ENCODE measurements at regions not wholly inside any gene's neighbourhood (a gene's known extent, or its start where the extent isn't known, plus 50 kb on each side); places are given as distances from the start of the nearest gene placed in this dataset.

- H3K36me3 ChIP-seq (ENCODE audit: control insufficient read depth in 5 of 5, insufficient read depth in 5 of 5, low read length in 5 of 5) = no peaks in the 10 kb centered on the region
- H3K4me1 ChIP-seq (ENCODE audit: control insufficient read depth in 5 of 5, insufficient read depth in 5 of 5, low read length in 5 of 5) = peaks cover 0 to 4% (median 2%) of the 10 kb centered on the region in 5 donors
These were observed 110.4 kb downstream of the SALL1 start for GRCh38 chr16:51040637-51041036.

GRCh38 chr16:51039638-51040331 is 111.3 kb downstream of the SALL1 start:
- no peaks in the 10 kb centered on the region for H3K9me3 ChIP-seq (ENCODE audit: control insufficient read depth in 5 of 5, low read length in 5 of 5)
- no peak overlapping the region for H3K9ac ChIP-seq (ENCODE audit: low read length in 5 of 5)
- no peak overlapping the region for H3K4me3 ChIP-seq (ENCODE audit: low read depth in 1 of 5, low read length in 5 of 5)
- H3K36me3 ChIP-seq (ENCODE audit: control insufficient read depth in 5 of 5, insufficient read depth in 5 of 5, low read length in 5 of 5) = no peaks in the 10 kb centered on the region
- H3K4me1 ChIP-seq (ENCODE audit: control insufficient read depth in 5 of 5, insufficient read depth in 5 of 5, low read length in 5 of 5) = peaks cover 0 to 10% (median 9%) of the 10 kb centered on the region in 5 donors
- H3K27me3 ChIP-seq (ENCODE audit: control insufficient read depth in 5 of 5, insufficient read depth in 4 of 5, low read length in 5 of 5) = peaks cover 0 to 3% (median 0%) of the 10 kb centered on the region in 5 donors
- H3K27ac ChIP-seq (ENCODE audit: low read depth, low read length) = no peak overlapping the region

More at GRCh38 chr16:51040637-51041036, 110.4 kb downstream of the SALL1 start:
- Histone ChIP-seq H3K4me3 (ENCODE audit: low read depth in 1 of 5, low read length in 5 of 5) (no peak overlapping the region), H3K9ac (ENCODE audit: low read length in 5 of 5) (no peak overlapping the region), H3K27ac (ENCODE audit: low read depth, low read length) (no peak overlapping the region), H3K9me3 (ENCODE audit: control insufficient read depth in 5 of 5, low read length in 5 of 5) (no peaks in the 10 kb centered on the region), H3K27me3 (ENCODE audit: control insufficient read depth in 5 of 5, insufficient read depth in 4 of 5, low read length in 5 of 5) (peaks cover 0 to 3% (median 0%) of the 10 kb centered on the region in 5 donors)

GRCh38 chr16:51035711-51036110 is 115.4 kb downstream of the SALL1 start:
- no peak overlapping the region for H3K9ac ChIP-seq (ENCODE audit: low read length in 5 of 5)
- peaks cover 0 to 11% (median 10%) of the 10 kb centered on the region in 5 donors for H3K4me1 ChIP-seq (ENCODE audit: control insufficient read depth in 5 of 5, insufficient read depth in 5 of 5, low read length in 5 of 5)
- H3K4me3 ChIP-seq (ENCODE audit: low read depth in 1 of 5, low read length in 5 of 5) = no peak overlapping the region
- H3K9me3 ChIP-seq (ENCODE audit: control insufficient read depth in 5 of 5, low read length in 5 of 5) = no peaks in the 10 kb centered on the region
- H3K36me3 ChIP-seq (ENCODE audit: control insufficient read depth in 5 of 5, insufficient read depth in 5 of 5, low read length in 5 of 5) = no peaks in the 10 kb centered on the region
- no peaks in the 10 kb centered on the region for H3K27me3 ChIP-seq (ENCODE audit: control insufficient read depth in 5 of 5, insufficient read depth in 4 of 5, low read length in 5 of 5)
- no peak overlapping the region for H3K27ac ChIP-seq (ENCODE audit: low read depth, low read length)

- Histone ChIP-seq H3K36me3 (ENCODE audit: control insufficient read depth in 5 of 5, insufficient read depth in 5 of 5, low read length in 5 of 5) (no peaks in the 10 kb centered on the region), H3K27me3 (ENCODE audit: control insufficient read depth in 5 of 5, insufficient read depth in 4 of 5, low read length in 5 of 5) (no peaks in the 10 kb centered on the region), H3K4me1 (ENCODE audit: control insufficient read depth in 5 of 5, insufficient read depth in 5 of 5, low read length in 5 of 5) (peaks cover 0 to 11% (median 10%) of the 10 kb centered on the region in 5 donors), H3K27ac (ENCODE audit: low read depth, low read length) (no peak overlapping the region), H3K9ac (ENCODE audit: low read length in 5 of 5) (no peak overlapping the region), H3K4me3 (ENCODE audit: low read depth in 1 of 5, low read length in 5 of 5) (no peak overlapping the region), H3K9me3 (ENCODE audit: control insufficient read depth in 5 of 5, low read length in 5 of 5) (no peaks in the 10 kb centered on the region)
These were observed 116.0 kb downstream of the SALL1 start for GRCh38 chr16:51035110-51035498.

- Histone ChIP-seq H3K27me3 (ENCODE audit: control insufficient read depth in 5 of 5, insufficient read depth in 4 of 5, low read length in 5 of 5) (no peaks in the 10 kb centered on the region), H3K4me1 (ENCODE audit: control insufficient read depth in 5 of 5, insufficient read depth in 5 of 5, low read length in 5 of 5) (peaks cover 0 to 11% (median 10%) of the 10 kb centered on the region in 5 donors), H3K9ac (ENCODE audit: low read length in 5 of 5) (no peak overlapping the region), H3K9me3 (ENCODE audit: control insufficient read depth in 5 of 5, low read length in 5 of 5) (no peaks in the 10 kb centered on the region), H3K4me3 (ENCODE audit: low read depth in 1 of 5, low read length in 5 of 5) (no peak overlapping the region), H3K36me3 (ENCODE audit: control insufficient read depth in 5 of 5, insufficient read depth in 5 of 5, low read length in 5 of 5) (no peaks in the 10 kb centered on the region), H3K27ac (ENCODE audit: low read depth, low read length) (no peak overlapping the region)
These were observed 116.5 kb downstream of the SALL1 start for GRCh38 chr16:51034481-51035109.

GRCh38 chr16:51031598-51031997 is 119.5 kb downstream of the SALL1 start:
- no peak overlapping the region for H3K27ac ChIP-seq (ENCODE audit: low read depth, low read length)
- no peaks in the 10 kb centered on the region for H3K9me3 ChIP-seq (ENCODE audit: control insufficient read depth in 5 of 5, low read length in 5 of 5)
- H3K4me1 ChIP-seq (ENCODE audit: control insufficient read depth in 5 of 5, insufficient read depth in 5 of 5, low read length in 5 of 5) = peaks cover 0 to 11% (median 10%) of the 10 kb centered on the region in 5 donors
- H3K4me3 ChIP-seq (ENCODE audit: low read depth in 1 of 5, low read length in 5 of 5) = no peak overlapping the region
- H3K27me3 ChIP-seq (ENCODE audit: control insufficient read depth in 5 of 5, insufficient read depth in 4 of 5, low read length in 5 of 5) = no peaks in the 10 kb centered on the region
- no peaks in the 10 kb centered on the region for H3K36me3 ChIP-seq (ENCODE audit: control insufficient read depth in 5 of 5, insufficient read depth in 5 of 5, low read length in 5 of 5)
- no peak overlapping the region for H3K9ac ChIP-seq (ENCODE audit: low read length in 5 of 5)

- H3K27ac ChIP-seq (ENCODE audit: low read depth, low read length) = no peak overlapping the region
- H3K4me3 ChIP-seq (ENCODE audit: low read depth in 1 of 5, low read length in 5 of 5) = no peak overlapping the region
- no peaks in the 10 kb centered on the region for H3K36me3 ChIP-seq (ENCODE audit: control insufficient read depth in 5 of 5, insufficient read depth in 5 of 5, low read length in 5 of 5)
- no peak overlapping the region for H3K9ac ChIP-seq (ENCODE audit: low read length in 5 of 5)
- H3K4me1 ChIP-seq (ENCODE audit: control insufficient read depth in 5 of 5, insufficient read depth in 5 of 5, low read length in 5 of 5) = peaks cover 0 to 8% (median 7%) of the 10 kb centered on the region in 5 donors
- no peaks in the 10 kb centered on the region for H3K27me3 ChIP-seq (ENCODE audit: control insufficient read depth in 5 of 5, insufficient read depth in 4 of 5, low read length in 5 of 5)
- H3K9me3 ChIP-seq (ENCODE audit: control insufficient read depth in 5 of 5, low read length in 5 of 5) = no peaks in the 10 kb centered on the region
These were observed 120.6 kb downstream of the SALL1 start for GRCh38 chr16:51030516-51030915.

- no peak overlapping the region for H3K9ac ChIP-seq (ENCODE audit: low read length in 5 of 5)
- H3K9me3 ChIP-seq (ENCODE audit: control insufficient read depth in 5 of 5, low read length in 5 of 5) = no peaks in the 10 kb centered on the region
- H3K36me3 ChIP-seq (ENCODE audit: control insufficient read depth in 5 of 5, insufficient read depth in 5 of 5, low read length in 5 of 5) = no peaks in the 10 kb centered on the region
- H3K27me3 ChIP-seq (ENCODE audit: control insufficient read depth in 5 of 5, insufficient read depth in 4 of 5, low read length in 5 of 5) = no peaks in the 10 kb centered on the region
- H3K4me1 ChIP-seq (ENCODE audit: control insufficient read depth in 5 of 5, insufficient read depth in 5 of 5, low read length in 5 of 5) = no peaks in the 10 kb centered on the region
- no peak overlapping the region for H3K4me3 ChIP-seq (ENCODE audit: low read depth in 1 of 5, low read length in 5 of 5)
- H3K27ac ChIP-seq (ENCODE audit: low read depth, low read length) = no peak overlapping the region
These were observed 125.3 kb downstream of the SALL1 start for GRCh38 chr16:51025588-51026290.

GRCh38 chr16:51024703-51025102 is 126.4 kb downstream of the SALL1 start:
- Histone ChIP-seq H3K9ac (ENCODE audit: low read length in 5 of 5) (no peak overlapping the region), H3K36me3 (ENCODE audit: control insufficient read depth in 5 of 5, insufficient read depth in 5 of 5, low read length in 5 of 5) (no peaks in the 10 kb centered on the region), H3K4me3 (ENCODE audit: low read depth in 1 of 5, low read length in 5 of 5) (no peak overlapping the region), H3K27me3 (ENCODE audit: control insufficient read depth in 5 of 5, insufficient read depth in 4 of 5, low read length in 5 of 5) (no peaks in the 10 kb centered on the region), H3K27ac (ENCODE audit: low read depth, low read length) (no peak overlapping the region), H3K4me1 (ENCODE audit: control insufficient read depth in 5 of 5, insufficient read depth in 5 of 5, low read length in 5 of 5) (no peaks in the 10 kb centered on the region), H3K9me3 (ENCODE audit: control insufficient read depth in 5 of 5, low read length in 5 of 5) (no peaks in the 10 kb centered on the region)

GRCh38 chr16:51022955-51023354 is 128.1 kb downstream of the SALL1 start:
- Histone ChIP-seq H3K9me3 (ENCODE audit: control insufficient read depth in 5 of 5, low read length in 5 of 5) (no peaks in the 10 kb centered on the region), H3K36me3 (ENCODE audit: control insufficient read depth in 5 of 5, insufficient read depth in 5 of 5, low read length in 5 of 5) (no peaks in the 10 kb centered on the region), H3K27ac (ENCODE audit: low read depth, low read length) (no peak overlapping the region), H3K27me3 (ENCODE audit: control insufficient read depth in 5 of 5, insufficient read depth in 4 of 5, low read length in 5 of 5) (no peaks in the 10 kb centered on the region), H3K9ac (ENCODE audit: low read length in 5 of 5) (no peak overlapping the region), H3K4me3 (ENCODE audit: low read depth in 1 of 5, low read length in 5 of 5) (no peak overlapping the region), H3K4me1 (ENCODE audit: control insufficient read depth in 5 of 5, insufficient read depth in 5 of 5, low read length in 5 of 5) (no peaks in the 10 kb centered on the region)
